ENCODE measurements at regions not wholly inside any gene's neighbourhood (a gene's known extent, or its start where the extent isn't known, plus 50 kb on each side); places are given as distances from the start of the nearest gene placed in this dataset.

DNA sequence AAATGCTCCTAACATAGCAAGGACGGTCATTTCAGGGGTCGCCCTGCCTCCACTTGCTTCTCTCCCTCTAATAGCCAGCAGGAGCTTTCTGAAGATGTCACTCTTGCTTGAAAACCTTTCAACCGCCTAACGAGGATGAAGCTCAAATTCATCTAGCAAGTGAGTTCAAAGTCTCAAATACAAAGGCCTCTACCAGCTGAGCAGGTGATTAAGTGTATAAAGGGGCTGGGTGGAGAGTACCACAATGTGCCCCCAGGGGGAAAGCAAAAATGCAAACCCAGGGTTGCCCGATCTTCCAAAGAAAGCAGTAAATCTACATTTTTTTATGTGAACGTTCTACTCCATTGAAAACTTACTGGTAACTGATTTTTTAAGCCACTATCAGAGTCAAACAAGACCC is 50.4 kb upstream of the GRIP2 start:
- DNase-seq (ENCODE audit: low read depth in 1 of 2, low spot score in 1 of 2) (no peak), FAIRE-seq (no peak), ATAC-seq (no peak)
- POLR2A ChIA-PET = no interaction called here
- Histone ChIP-seq H3K9me3 (no peaks in the 10 kb centered on the region), H3K27ac (no peak overlapping the region), H3K4me3 (no peak overlapping the region), H3K4me1 (peaks cover 25% of the 10 kb centered on the region), H3K4me2 (no peak overlapping the region)
- 60% methylated on average over 6 of the region's 6 CpGs for WGBS (ENCODE audit: missing lambda C conversion rate)
- TF ChIP-seq ZC3H11A (IDR thresholded peaks at IDR 0.05) (no peak), HOXB5 (CRISPR knock-in tag; IDR thresholded peaks at IDR 0.05) (no peak), SREBF2 (IDR thresholded peaks at IDR 0.05) (no peak), JUN (IDR thresholded peaks at IDR 0.05) (no peak), CEBPB (IDR thresholded peaks at IDR 0.05) (no peak), HOXA7 (CRISPR knock-in tag; IDR thresholded peaks at IDR 0.05) (no peak), ZSCAN20 (CRISPR knock-in tag; IDR thresholded peaks at IDR 0.05) (no peak)
- TF ChIP-seq, protein P1, sequence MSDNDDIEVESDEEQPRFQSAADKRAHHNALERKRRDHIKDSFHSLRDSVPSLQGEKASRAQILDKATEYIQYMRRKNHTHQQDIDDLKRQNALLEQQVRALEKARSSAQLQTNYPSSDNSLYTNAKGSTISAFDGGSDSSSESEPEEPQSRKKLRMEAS (IDR thresholded peaks at IDR 0.05) = no peak
- TF ChIP-seq, protein P2, sequence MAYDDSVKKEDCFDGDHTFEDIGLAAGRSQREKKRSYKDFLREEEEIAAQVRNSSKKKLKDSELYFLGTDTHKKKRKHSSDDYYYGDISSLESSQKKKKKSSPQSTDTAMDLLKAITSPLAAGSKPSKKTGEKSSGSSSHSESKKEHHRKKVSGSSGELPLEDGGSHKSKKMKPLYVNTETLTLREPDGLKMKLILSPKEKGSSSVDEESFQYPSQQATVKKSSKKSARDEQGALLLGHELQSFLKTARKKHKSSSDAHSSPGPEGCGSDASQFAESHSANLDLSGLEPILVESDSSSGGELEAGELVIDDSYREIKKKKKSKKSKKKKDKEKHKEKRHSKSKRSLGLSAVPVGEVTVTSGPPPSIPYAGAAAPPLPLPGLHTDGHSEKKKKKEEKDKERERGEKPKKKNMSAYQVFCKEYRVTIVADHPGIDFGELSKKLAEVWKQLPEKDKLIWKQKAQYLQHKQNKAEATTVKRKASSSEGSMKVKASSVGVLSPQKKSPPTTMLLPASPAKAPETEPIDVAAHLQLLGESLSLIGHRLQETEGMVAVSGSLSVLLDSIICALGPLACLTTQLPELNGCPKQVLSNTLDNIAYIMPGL (CRISPR knock-in tag; IDR thresholded peaks at IDR 0.05; ENCODE audit: borderline replicate concordance) = no peak
- TF ChIP-seq, protein P3, sequence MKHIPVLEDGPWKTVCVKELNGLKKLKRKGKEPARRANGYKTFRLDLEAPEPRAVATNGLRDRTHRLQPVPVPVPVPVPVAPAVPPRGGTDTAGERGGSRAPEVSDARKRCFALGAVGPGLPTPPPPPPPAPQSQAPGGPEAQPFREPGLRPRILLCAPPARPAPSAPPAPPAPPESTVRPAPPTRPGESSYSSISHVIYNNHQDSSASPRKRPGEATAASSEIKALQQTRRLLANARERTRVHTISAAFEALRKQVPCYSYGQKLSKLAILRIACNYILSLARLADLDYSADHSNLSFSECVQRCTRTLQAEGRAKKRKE (CRISPR knock-in tag; IDR thresholded peaks at IDR 0.05; ENCODE audit: low read depth) = no peak
- CTCF ChIA-PET = interaction anchor here (1.4 to 1.5 kb wide), 2 partner anchors 10 to 11 kb away, joined by 3 to 5 read pairs; no protein-coding TSS in a partner anchor

DNA sequence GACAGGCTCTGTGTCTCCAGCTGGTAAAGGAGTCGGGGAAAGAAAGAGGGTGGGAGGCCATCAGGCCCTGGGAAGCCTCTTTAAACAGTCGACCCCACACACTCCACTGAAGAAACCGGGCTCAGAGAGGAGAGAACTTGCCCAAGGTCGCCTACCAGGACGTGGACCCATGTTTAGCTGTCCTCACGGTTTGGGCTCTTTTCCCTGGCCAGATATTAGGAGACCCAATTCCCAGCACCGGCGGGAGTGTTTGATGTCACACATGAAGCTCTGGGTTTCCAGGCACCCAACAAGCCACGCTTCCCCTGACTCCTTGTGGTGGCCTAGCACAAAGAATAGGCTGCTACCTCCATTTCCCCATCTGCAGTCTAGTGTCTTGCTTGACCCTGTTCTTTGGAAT is 52.2 kb upstream of the GRIP2 start:
- no peak for ATAC-seq
- H3K4me2 ChIP-seq = no peak overlapping the region
- FAIRE-seq = no peak
- DNase-seq (ENCODE audit: low read depth in 1 of 2, low spot score in 1 of 2) = no peak
- POLR2A ChIA-PET = no interaction called here
- H3K9me3 ChIP-seq = no peaks in the 10 kb centered on the region
- TF ChIP-seq HES2 (IDR thresholded peaks at IDR 0.05) (no peak), RARB (CRISPR knock-in tag; IDR thresholded peaks at IDR 0.05) (no peak), USF2 (IDR thresholded peaks at IDR 0.05) (no peak), TFCP2L1 (CRISPR knock-in tag; IDR thresholded peaks at IDR 0.05) (no peak), HOXA7 (CRISPR knock-in tag; IDR thresholded peaks at IDR 0.05) (no peak), NR3C1 (IDR thresholded peaks at IDR 0.05) (no peak), TP53 (CRISPR knock-in tag; IDR thresholded peaks at IDR 0.05) (no peak), POLR2A (IDR thresholded peaks at IDR 0.05; ENCODE audit: low read length) (no peak), CHD2 (IDR thresholded peaks at IDR 0.05; ENCODE audit: low read length, partially characterized antibody) (no peak)
- TF ChIP-seq, protein P4, sequence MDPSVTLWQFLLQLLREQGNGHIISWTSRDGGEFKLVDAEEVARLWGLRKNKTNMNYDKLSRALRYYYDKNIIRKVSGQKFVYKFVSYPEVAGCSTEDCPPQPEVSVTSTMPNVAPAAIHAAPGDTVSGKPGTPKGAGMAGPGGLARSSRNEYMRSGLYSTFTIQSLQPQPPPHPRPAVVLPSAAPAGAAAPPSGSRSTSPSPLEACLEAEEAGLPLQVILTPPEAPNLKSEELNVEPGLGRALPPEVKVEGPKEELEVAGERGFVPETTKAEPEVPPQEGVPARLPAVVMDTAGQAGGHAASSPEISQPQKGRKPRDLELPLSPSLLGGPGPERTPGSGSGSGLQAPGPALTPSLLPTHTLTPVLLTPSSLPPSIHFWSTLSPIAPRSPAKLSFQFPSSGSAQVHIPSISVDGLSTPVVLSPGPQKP (IDR thresholded peaks at IDR 0.05; ENCODE audit: low read depth, low read length) = no peak
- no peak overlapping the region for H3K4me3 ChIP-seq
- CTCF ChIA-PET = interaction anchor here (0.6 to 1.1 kb wide), 2 partner anchors 9 to 14 kb away, joined by 3 to 7 read pairs; no protein-coding TSS in a partner anchor
- peaks cover 16% of the 10 kb centered on the region for H3K4me1 ChIP-seq
- 64% methylated on average over 9 of the region's 9 CpGs for WGBS (ENCODE audit: missing lambda C conversion rate)
- H3K27ac ChIP-seq = no peak overlapping the region

DNA sequence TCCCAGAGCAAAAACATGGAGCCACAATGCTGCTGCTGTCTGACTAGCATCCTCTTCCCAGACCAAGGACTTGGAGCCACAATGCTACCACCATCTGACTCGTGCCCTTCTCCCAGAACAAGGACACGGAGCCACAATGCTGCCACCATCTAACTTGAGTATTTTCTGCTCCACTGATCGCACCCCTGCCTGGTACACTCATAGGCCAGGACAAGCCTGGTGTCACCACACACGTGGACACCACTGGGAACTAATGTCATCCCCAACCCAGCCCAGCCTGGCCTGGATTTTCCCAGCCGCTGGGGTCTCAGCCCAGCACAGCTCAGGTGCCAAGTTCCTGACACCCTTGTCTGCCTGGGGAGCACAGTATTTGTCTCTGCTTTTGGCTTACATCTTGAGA is 52.7 kb upstream of the GRIP2 start:
- Histone ChIP-seq H3K4me2 (no peak overlapping the region), H3K4me1 (peaks cover 12% of the 10 kb centered on the region), H3K4me3 (no peak overlapping the region), H3K9me3 (no peaks in the 10 kb centered on the region), H3K27ac (no peak overlapping the region)
- whole genome bisulfite sequencing (ENCODE audit: missing lambda C conversion rate) = 43% methylated on average over 5 of the region's 5 CpGs
- DNase-seq (ENCODE audit: low read depth in 1 of 2, low spot score in 1 of 2) = no peak
- ATAC-seq = no peak
- ChIA-PET CTCF (no interaction called here), POLR2A (no interaction called here)
- no peak for TF ChIP-seq POLR2AphosphoS2 (conservative IDR thresholded peaks at IDR 0.05; ENCODE audit: low read length)
- TF ChIP-seq JUNB (IDR thresholded peaks at IDR 0.05) = no peak
- no peak for TF ChIP-seq JUN (IDR thresholded peaks at IDR 0.05)
- TF ChIP-seq NFE2L2 (conservative IDR thresholded peaks at IDR 0.05; ENCODE audit: low read length) = no peak
- TF ChIP-seq EP300 (IDR thresholded peaks at IDR 0.05) = no peak
- no peak for FAIRE-seq

All from A549 (cell line).